ENCODE measurements at regions not wholly inside any gene's neighbourhood (a gene's known extent, or its start where the extent isn't known, plus 50 kb on each side); places are given as distances from the start of the nearest gene placed in this dataset.

GRCh38 chr2:150188177-150188576, 299.3 kb downstream of the RND3 start:
- TF ChIP-seq, protein P1, sequence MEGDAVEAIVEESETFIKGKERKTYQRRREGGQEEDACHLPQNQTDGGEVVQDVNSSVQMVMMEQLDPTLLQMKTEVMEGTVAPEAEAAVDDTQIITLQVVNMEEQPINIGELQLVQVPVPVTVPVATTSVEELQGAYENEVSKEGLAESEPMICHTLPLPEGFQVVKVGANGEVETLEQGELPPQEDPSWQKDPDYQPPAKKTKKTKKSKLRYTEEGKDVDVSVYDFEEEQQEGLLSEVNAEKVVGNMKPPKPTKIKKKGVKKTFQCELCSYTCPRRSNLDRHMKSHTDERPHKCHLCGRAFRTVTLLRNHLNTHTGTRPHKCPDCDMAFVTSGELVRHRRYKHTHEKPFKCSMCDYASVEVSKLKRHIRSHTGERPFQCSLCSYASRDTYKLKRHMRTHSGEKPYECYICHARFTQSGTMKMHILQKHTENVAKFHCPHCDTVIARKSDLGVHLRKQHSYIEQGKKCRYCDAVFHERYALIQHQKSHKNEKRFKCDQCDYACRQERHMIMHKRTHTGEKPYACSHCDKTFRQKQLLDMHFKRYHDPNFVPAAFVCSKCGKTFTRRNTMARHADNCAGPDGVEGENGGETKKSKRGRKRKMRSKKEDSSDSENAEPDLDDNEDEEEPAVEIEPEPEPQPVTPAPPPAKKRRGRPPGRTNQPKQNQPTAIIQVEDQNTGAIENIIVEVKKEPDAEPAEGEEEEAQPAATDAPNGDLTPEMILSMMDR (IDR thresholded peaks at IDR 0.05): no peak
- no peaks in the 10 kb centered on the region for H3K4me1 Mint-ChIP-seq (ENCODE audit: low read depth)
- no peak overlapping the region for H3K27ac Mint-ChIP-seq
- H3K27ac ChIP-seq (ENCODE audit: low read depth in 1 of 2, low read length in 2 of 2): no peak overlapping the region
- H3K4me3 Mint-ChIP-seq: no peak overlapping the region
- DNase-seq: no peak
- peaks cover 4% of the 10 kb centered on the region for H3K9me3 Mint-ChIP-seq
- CTCF ChIA-PET: no interaction called here
- no peaks in the 10 kb centered on the region for H3K36me3 Mint-ChIP-seq (ENCODE audit: low read depth)
- ATAC-seq (ENCODE audit: poor library complexity): no peak
- no peak overlapping the region for H3K4me3 ChIP-seq (ENCODE audit: low read length)
- no peaks in the 10 kb centered on the region for H3K27me3 Mint-ChIP-seq
- peaks cover 0 to 11% of the 10 kb centered on the region in 2 experiments for H3K9me3 ChIP-seq (ENCODE audit: control insufficient read depth in 1 of 2, insufficient read depth in 1 of 2, low read length in 2 of 2)
- H3K4me1 ChIP-seq (ENCODE audit: insufficient read depth, low read length): no peaks in the 10 kb centered on the region
- POLR2A ChIA-PET: no interaction called here
- H3K27me3 ChIP-seq (ENCODE audit: control insufficient read depth in 1 of 2, insufficient read depth in 2 of 2, low read length in 2 of 2): no peaks in the 10 kb centered on the region
- H3K36me3 ChIP-seq (ENCODE audit: insufficient read depth, low read length): no peaks in the 10 kb centered on the region
- intact Hi-C loops (cut with DNase I, micrococcal nuclease): no loop called here

- H3K4me1 Mint-ChIP-seq (ENCODE audit: low read depth): no peaks in the 10 kb centered on the region
- TF ChIP-seq, protein P1 (IDR thresholded peaks at IDR 0.05): no peak
- Histone ChIP-seq H3K4me3 (ENCODE audit: low read length) (no peak overlapping the region), H3K27me3 (ENCODE audit: control insufficient read depth in 1 of 2, insufficient read depth in 2 of 2, low read length in 2 of 2) (no peaks in the 10 kb centered on the region), H3K27ac (ENCODE audit: low read depth in 1 of 2, low read length in 2 of 2) (no peak overlapping the region), H3K4me1 (ENCODE audit: insufficient read depth, low read length) (no peaks in the 10 kb centered on the region), H3K9me3 (ENCODE audit: control insufficient read depth in 1 of 2, insufficient read depth in 1 of 2, low read length in 2 of 2) (peaks cover 0 to 9% of the 10 kb centered on the region in 2 experiments), H3K36me3 (ENCODE audit: insufficient read depth, low read length) (no peaks in the 10 kb centered on the region)
- ChIA-PET POLR2A (no interaction called here), CTCF (no interaction called here)
- no peak overlapping the region for H3K4me3 Mint-ChIP-seq
- no peak for DNase-seq
- H3K9me3 Mint-ChIP-seq: peaks cover 9% of the 10 kb centered on the region
- no peaks in the 10 kb centered on the region for H3K36me3 Mint-ChIP-seq (ENCODE audit: low read depth)
- no peak overlapping the region for H3K27ac Mint-ChIP-seq
- ATAC-seq (ENCODE audit: poor library complexity): no peak
- no peaks in the 10 kb centered on the region for H3K27me3 Mint-ChIP-seq
- intact Hi-C loops (cut with DNase I, micrococcal nuclease): no loop called here
Measured at GRCh38 chr2:150182566-150183235, 304.8 kb downstream of the RND3 start.

DNA sequence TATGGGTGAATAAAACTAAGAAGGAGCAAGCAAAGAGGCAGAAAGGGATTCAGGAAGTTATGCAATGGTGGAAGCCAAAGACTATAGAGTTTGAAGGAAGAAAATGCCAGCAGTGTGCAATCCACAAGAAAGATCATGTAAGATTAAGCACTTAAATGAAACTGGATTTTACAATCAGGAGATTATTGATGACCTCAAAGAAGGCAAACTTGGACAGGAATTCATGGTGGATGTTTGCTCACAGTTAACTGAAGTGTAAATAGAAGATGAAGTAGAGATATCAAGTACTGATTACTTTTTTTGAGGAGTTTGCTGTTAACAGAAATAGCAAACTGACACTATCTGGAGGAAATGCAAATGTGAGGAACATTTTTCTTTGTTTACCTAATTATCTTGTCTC, 308.9 kb downstream of the RND3 start:
- no peak overlapping the region for H3K27ac ChIP-seq (ENCODE audit: low read depth in 1 of 2, low read length in 2 of 2)
- ATAC-seq (ENCODE audit: poor library complexity): no peak
- Mint-ChIP-seq H3K36me3 (ENCODE audit: low read depth) (no peaks in the 10 kb centered on the region), H3K27me3 (no peaks in the 10 kb centered on the region), H3K4me3 (no peak overlapping the region), H3K27ac (no peak overlapping the region), H3K4me1 (ENCODE audit: low read depth) (no peaks in the 10 kb centered on the region), H3K9me3 (peaks cover 5% of the 10 kb centered on the region)
- H3K36me3 ChIP-seq (ENCODE audit: insufficient read depth, low read length): no peaks in the 10 kb centered on the region
- H3K27me3 ChIP-seq (ENCODE audit: control insufficient read depth in 1 of 2, insufficient read depth in 2 of 2, low read length in 2 of 2): no peaks in the 10 kb centered on the region
- DNase-seq: no peak
- intact Hi-C loops (cut with DNase I, micrococcal nuclease): no loop called here
- peaks cover 0 to 9% of the 10 kb centered on the region in 2 experiments for H3K9me3 ChIP-seq (ENCODE audit: control insufficient read depth in 1 of 2, insufficient read depth in 1 of 2, low read length in 2 of 2)
- TF ChIP-seq, protein P1 (IDR thresholded peaks at IDR 0.05): no peak
- H3K4me3 ChIP-seq (ENCODE audit: low read length): no peak overlapping the region
- ChIA-PET CTCF (no interaction called here), POLR2A (no interaction called here)
- H3K4me1 ChIP-seq (ENCODE audit: insufficient read depth, low read length): no peaks in the 10 kb centered on the region

Measured in CD4-positive, alpha-beta T cell (primary cell).